Erythroblast (primary cell): ENCODE measurements at regions not wholly inside any gene's neighbourhood (a gene's known extent, or its start where the extent isn't known, plus 50 kb on each side); places are given as distances from the start of the nearest gene placed in this dataset.

Experiments
- GATA1 ChIP-seq: IDR thresholded peaks from 2 replicates; pipeline ENCODE4 v1.6.1; 2011; ENCODE audit warnings: low read depth, mild to moderate bottlenecking, control low read depth, low read length, moderate library complexity
- POLR2A ChIP-seq: IDR thresholded peaks from 2 replicates; pipeline ENCODE4 v1.6.1; 2011; ENCODE audit warnings: mild to moderate bottlenecking, low read length

DNA sequence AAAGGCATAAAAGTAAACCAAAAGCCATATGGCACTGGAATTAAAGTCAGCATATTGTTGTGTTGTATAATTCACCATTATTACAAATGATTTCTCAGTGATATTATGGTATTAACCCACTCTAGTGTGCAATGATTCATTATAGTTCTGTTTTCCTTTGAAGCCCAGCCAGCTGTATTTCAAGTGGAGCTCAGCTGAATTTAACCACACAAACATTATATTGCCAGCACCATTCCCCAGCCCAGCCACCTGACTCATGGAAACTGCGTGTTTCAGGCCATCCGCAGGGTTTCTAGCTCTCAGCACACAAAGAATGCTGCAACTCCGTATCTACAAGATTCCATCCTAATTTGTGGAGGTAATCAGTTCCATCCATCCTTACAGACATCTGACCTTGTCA is 166.8 kb upstream of the CHAC2 start:
- TF ChIP-seq POLR2A = no peak
- TF ChIP-seq GATA1 = no peak
